ENCODE measurements at regions not wholly inside any gene's neighbourhood (a gene's known extent, or its start where the extent isn't known, plus 50 kb on each side); places are given as distances from the start of the nearest gene placed in this dataset.

DNA sequence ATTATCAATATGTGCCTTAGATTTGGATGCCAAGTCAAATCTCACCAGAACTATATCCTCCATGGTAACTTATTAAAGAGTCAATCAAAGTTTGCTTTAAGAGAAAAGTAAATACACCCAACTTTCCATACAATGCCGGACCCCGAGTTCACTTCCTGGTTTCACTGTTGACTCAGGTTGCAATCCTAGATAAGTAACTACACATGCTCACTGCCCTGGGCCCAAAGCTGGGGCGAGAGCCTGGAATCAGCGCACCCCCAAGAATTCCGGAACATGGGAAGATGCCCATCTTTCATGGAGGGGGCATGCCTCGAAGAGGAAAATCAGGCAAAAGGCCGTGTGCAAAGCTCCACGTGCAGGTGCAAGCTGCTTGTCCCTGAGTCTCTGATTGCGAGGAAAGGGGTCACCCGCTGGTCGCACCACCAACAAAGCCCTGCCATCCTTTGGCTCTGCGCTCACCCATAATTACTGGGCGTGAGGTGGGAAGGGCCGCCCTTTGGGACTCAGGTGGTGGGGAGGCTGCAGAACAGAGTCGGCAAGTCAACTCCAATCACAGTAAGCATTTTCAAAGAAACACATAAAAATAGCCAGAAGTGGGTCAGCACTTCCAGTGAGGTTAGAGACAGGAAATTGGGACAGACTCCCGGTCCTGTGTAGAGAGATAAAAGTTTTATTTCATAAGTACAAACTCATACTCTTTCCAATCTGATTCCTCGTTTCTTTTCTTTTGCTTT lies 167.7 kb downstream of the TOMM20 start:
- Histone ChIP-seq H3K27me3 (ENCODE audit: low read length) (no peaks in the 10 kb centered on the region), H3K79me2 (ENCODE audit: low read length) (no peaks in the 10 kb centered on the region), H3K4me1 (ENCODE audit: low read length) (peaks cover 44% of the 10 kb centered on the region), H2AFZ (ENCODE audit: low read length) (peak overlapping the region; percentile 94; the same call in 1 of the 2 replicates), H3K4me2 (ENCODE audit: low read depth, low read length, poor library complexity, severe bottlenecking) (peak overlapping the region; percentile 14), H3K9ac (ENCODE audit: low read length) (no peak overlapping the region; the same call in 1 of the 2 replicates), H3K9me2 (replicated peaks; ENCODE audit: insufficient read depth, low read length) (no peaks in the 10 kb centered on the region), H4K20me1 (ENCODE audit: insufficient read depth, low read depth, low read length) (no peaks in the 10 kb centered on the region), H3K36me3 (ENCODE audit: insufficient read depth, low read length) (no peaks in the 10 kb centered on the region), H3K4me3 (ENCODE audit: low read length) (no peak overlapping the region), H3K9me3 (ENCODE audit: low read length) (no peaks in the 10 kb centered on the region), H3K27ac (ENCODE audit: low read length) (no peak overlapping the region)
- DNase-seq, result no peak

DNA sequence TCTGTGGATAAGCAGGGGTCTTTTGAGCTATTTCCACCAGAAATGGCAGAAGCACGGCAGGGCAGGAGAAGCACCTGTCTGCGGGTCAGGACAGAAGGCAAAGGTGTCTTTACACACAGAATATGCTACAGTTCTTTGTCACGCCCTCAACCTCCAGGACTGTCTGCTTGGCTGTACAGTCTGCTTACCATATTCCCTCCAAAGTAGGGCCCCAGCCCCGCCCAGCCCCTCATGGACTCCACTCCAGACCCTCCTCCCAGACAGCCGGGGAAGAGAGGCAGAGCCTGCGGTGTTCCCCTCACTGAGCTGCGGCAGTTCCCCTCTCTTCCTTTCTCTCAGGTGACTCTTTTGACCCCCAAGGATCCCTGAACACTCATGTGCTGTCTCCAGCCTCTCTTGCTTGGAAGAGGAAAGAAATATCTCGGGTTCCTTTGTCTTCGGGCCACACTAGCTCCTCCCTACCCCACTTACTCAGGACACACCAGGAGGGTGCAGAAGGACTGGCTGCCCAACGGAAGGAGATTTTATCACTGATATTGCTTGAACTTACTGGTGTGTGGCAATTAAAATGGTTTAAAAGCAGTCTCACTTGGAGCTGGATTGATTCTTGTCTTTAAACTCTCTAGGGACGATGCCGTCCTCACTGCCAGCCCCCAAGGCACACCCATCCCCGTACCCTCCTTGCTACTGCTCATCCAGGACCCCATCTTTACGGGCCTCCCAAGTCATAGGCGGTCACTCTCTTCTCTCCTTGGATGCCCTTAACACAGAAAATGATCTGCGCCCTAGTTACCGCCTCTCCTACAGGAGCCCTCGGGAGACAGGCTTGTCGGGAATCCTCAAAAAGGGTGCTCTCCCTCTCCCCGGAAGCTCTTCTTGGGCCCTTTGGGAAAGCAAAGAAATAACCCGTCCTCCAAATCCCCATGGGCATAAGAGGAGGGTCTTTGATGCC lies 169.7 kb downstream of the TOMM20 start:
- no peaks in the 10 kb centered on the region for H4K20me1 ChIP-seq (ENCODE audit: insufficient read depth, low read depth, low read length)
- no peaks in the 10 kb centered on the region for H3K9me3 ChIP-seq (ENCODE audit: low read length)
- peaks cover 52% of the 10 kb centered on the region for H3K4me1 ChIP-seq (ENCODE audit: low read length)
- no peak overlapping the region for H3K4me3 ChIP-seq (ENCODE audit: low read length)
- no peak overlapping the region for H2AFZ ChIP-seq (ENCODE audit: low read length)
- H3K27me3 ChIP-seq (ENCODE audit: low read length), result no peaks in the 10 kb centered on the region
- H3K9me2 ChIP-seq (replicated peaks; ENCODE audit: insufficient read depth, low read length), result no peaks in the 10 kb centered on the region
- no peak for DNase-seq
- no peak overlapping the region for H3K4me2 ChIP-seq (ENCODE audit: low read depth, low read length, poor library complexity, severe bottlenecking)
- H3K36me3 ChIP-seq (ENCODE audit: insufficient read depth, low read length), result no peaks in the 10 kb centered on the region
- no peak overlapping the region for H3K27ac ChIP-seq (ENCODE audit: low read length)
- H3K9ac ChIP-seq (ENCODE audit: low read length), result no peak overlapping the region
- H3K79me2 ChIP-seq (ENCODE audit: low read length), result no peaks in the 10 kb centered on the region

DNA sequence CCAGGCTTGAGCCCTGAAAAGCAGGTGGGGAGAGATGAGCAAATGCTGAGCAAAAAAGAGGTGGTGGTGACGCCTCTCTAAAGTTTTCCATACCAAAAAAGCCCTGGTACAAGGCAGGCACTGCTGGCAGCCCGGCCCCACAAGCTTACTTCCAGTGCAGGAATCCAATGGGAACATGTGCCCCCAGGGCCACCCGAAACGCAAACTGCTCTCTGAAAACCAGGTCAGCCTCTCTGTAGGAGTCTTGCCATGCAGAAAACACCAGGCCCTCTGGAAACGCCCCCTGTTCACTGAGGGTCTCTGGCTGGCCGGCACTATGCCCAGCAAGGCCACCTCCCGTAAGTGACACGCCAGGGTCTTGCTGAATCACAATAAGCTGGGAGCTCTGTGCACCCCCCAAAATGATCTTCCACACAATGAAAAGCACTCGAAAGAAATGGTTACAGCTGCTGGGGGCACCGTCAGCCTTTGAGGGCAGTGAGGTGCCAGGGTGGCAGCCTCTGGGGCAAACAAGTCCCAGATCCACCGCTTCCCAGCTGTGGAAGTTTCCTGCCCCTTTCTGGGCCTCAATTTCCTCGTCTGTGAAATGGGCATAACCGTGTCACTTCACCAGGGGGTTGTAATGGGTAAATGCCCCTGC lies 170.5 kb downstream of the TOMM20 start:
- no peak for DNase-seq
- Histone ChIP-seq H4K20me1 (ENCODE audit: insufficient read depth, low read depth, low read length) (no peaks in the 10 kb centered on the region), H3K9me2 (replicated peaks; ENCODE audit: insufficient read depth, low read length) (no peaks in the 10 kb centered on the region), H3K27me3 (ENCODE audit: low read length) (no peaks in the 10 kb centered on the region), H3K4me1 (ENCODE audit: low read length) (peaks cover 45% of the 10 kb centered on the region), H2AFZ (ENCODE audit: low read length) (no peak overlapping the region), H3K4me2 (ENCODE audit: low read depth, low read length, poor library complexity, severe bottlenecking) (no peak overlapping the region), H3K27ac (ENCODE audit: low read length) (no peak overlapping the region), H3K9me3 (ENCODE audit: low read length) (no peaks in the 10 kb centered on the region), H3K36me3 (ENCODE audit: insufficient read depth, low read length) (no peaks in the 10 kb centered on the region), H3K9ac (ENCODE audit: low read length) (no peak overlapping the region), H3K4me3 (ENCODE audit: low read length) (no peak overlapping the region), H3K79me2 (ENCODE audit: low read length) (no peaks in the 10 kb centered on the region)

DNA sequence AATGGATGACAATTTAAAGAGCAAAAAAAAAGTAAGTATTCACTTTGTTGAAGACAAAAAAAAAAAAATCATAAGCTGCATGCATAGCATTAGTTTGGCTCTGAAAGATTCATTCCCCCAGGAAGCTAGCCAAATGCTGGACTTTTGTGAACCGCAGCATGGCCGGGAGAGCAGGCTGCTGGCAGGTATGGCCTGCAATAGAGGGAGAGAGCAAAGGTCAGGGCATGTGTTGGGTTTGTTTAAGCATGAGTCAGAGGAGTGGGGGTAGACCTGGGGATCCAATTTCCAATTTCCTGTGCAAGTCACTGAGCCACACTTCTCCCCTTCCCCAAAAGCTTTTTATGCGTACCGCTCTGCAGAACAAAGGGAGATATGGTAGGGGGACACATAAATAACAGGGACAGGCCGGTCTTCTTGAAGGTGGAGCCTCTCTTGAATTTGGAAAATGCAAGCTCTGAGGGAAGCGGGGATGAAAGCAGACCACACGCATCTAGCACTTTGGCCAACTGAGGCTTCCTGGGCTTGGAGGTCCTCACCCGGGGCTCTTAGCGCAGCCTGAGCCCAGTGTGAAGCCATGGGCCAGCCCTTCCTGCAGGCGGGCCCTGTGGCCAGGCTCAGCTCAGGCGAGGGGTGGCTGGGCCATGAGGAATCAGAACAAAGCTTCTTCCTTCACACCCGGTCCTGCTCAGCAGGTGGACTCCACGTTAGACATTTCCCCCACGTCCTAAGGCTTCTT lies 171.1 kb downstream of the TOMM20 start:
- DNase-seq, result no peak
- no peaks in the 10 kb centered on the region for H3K27me3 ChIP-seq (ENCODE audit: low read length)

DNA sequence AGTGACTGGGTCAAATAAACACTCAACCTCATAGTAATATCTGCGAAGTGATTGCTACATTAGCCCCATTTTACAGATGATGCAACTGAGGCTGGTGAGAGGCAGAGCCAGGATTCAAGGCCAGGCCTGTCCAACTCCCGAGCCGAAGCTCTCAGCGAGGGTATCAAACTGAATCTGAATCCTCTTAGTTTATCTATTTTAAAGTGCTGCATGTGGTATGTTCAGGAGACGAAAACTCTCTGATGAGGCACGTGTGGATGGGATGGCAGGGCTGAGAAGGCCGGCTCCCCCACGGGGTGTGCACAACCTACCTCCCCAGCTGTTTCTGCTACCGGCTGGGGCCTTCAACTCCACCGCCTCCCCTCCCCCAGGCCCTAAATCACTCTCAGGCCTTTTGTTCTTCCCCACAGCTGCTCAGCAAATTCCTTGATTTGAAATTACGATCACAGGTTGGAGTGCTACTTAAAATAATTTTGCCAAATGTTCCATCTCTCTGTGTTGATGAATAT lies 171.8 kb downstream of the TOMM20 start:
- no peak for DNase-seq
- Histone ChIP-seq H3K79me2 (ENCODE audit: low read length) (no peaks in the 10 kb centered on the region), H3K27ac (ENCODE audit: low read length) (no peak overlapping the region), H2AFZ (ENCODE audit: low read length) (no peak overlapping the region), H3K4me2 (ENCODE audit: low read depth, low read length, poor library complexity, severe bottlenecking) (no peak overlapping the region), H3K36me3 (ENCODE audit: insufficient read depth, low read length) (no peaks in the 10 kb centered on the region), H3K4me1 (ENCODE audit: low read length) (peaks cover 31% of the 10 kb centered on the region), H4K20me1 (ENCODE audit: insufficient read depth, low read depth, low read length) (no peaks in the 10 kb centered on the region), H3K9ac (ENCODE audit: low read length) (no peak overlapping the region), H3K9me3 (ENCODE audit: low read length) (no peaks in the 10 kb centered on the region), H3K4me3 (ENCODE audit: low read length) (no peak overlapping the region), H3K27me3 (ENCODE audit: low read length) (no peaks in the 10 kb centered on the region), H3K9me2 (replicated peaks; ENCODE audit: insufficient read depth, low read length) (no peaks in the 10 kb centered on the region)

More for the DNA sequence above, 171.1 kb downstream of the TOMM20 start:
- H2AFZ ChIP-seq (ENCODE audit: low read length), result no peak overlapping the region
- H3K4me2 ChIP-seq (ENCODE audit: low read depth, low read length, poor library complexity, severe bottlenecking), result no peak overlapping the region
- H3K9me3 ChIP-seq (ENCODE audit: low read length), result no peaks in the 10 kb centered on the region
- no peak overlapping the region for H3K4me3 ChIP-seq (ENCODE audit: low read length)
- no peak overlapping the region for H3K9ac ChIP-seq (ENCODE audit: low read length)
- no peaks in the 10 kb centered on the region for H3K79me2 ChIP-seq (ENCODE audit: low read length)
- no peak overlapping the region for H3K27ac ChIP-seq (ENCODE audit: low read length)
- H3K4me1 ChIP-seq (ENCODE audit: low read length), result peaks cover 38% of the 10 kb centered on the region
- H3K36me3 ChIP-seq (ENCODE audit: insufficient read depth, low read length), result no peaks in the 10 kb centered on the region
- no peaks in the 10 kb centered on the region for H3K9me2 ChIP-seq (replicated peaks; ENCODE audit: insufficient read depth, low read length)
- H4K20me1 ChIP-seq (ENCODE audit: insufficient read depth, low read depth, low read length), result no peaks in the 10 kb centered on the region

DNA sequence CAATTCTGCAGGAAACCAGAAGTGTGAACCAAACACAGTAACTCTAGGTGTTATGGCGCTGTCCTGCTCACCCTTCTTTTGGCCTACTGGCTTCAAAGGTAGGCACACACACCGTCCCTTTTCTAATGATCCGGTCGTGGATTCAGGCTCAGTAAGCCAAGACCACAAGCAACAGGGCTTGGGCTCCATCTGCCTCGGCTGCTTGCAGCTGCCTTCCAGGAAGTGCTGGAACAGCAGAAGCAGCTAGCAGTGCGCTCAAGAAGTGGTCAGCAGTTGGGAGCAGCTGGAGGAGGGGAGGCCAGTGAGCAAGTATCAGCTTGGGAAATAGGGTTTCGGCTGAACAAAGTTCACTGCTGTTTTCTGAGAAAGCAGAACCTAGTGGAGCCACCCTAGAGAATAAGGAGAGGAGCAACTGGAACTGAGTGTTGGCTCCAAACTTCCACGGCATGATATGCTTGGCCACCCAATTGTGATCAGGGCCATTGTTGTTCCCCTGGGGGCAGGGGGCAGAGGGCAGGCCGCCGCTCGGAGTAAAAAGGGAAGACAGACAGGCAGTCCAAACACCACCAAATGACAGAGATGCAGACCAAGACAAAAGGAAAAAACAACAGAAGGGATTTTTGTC lies 173.4 kb downstream of the TOMM20 start:
- Histone ChIP-seq H4K20me1 (ENCODE audit: insufficient read depth, low read depth, low read length) (no peaks in the 10 kb centered on the region), H3K4me3 (ENCODE audit: low read length) (0 out of 2 replicates have a peak overlapping the region, but pooled peaks have one; percentile 1), H3K79me2 (ENCODE audit: low read length) (no peaks in the 10 kb centered on the region), H3K9me3 (ENCODE audit: low read length) (no peaks in the 10 kb centered on the region), H3K4me2 (ENCODE audit: low read depth, low read length, poor library complexity, severe bottlenecking) (peak overlapping the region; percentile 51), H3K9ac (ENCODE audit: low read length) (peak overlapping the region; percentile 12; the same call in 1 of the 2 replicates), H3K27ac (ENCODE audit: low read length) (no peak overlapping the region), H3K27me3 (ENCODE audit: low read length) (no peaks in the 10 kb centered on the region), H3K9me2 (replicated peaks; ENCODE audit: insufficient read depth, low read length) (no peaks in the 10 kb centered on the region), H3K36me3 (ENCODE audit: insufficient read depth, low read length) (no peaks in the 10 kb centered on the region), H2AFZ (ENCODE audit: low read length) (peak overlapping the region; percentile 46; the same call in 1 of the 2 replicates), H3K4me1 (ENCODE audit: low read length) (peaks cover 17% of the 10 kb centered on the region)
- no peak for DNase-seq

DNA sequence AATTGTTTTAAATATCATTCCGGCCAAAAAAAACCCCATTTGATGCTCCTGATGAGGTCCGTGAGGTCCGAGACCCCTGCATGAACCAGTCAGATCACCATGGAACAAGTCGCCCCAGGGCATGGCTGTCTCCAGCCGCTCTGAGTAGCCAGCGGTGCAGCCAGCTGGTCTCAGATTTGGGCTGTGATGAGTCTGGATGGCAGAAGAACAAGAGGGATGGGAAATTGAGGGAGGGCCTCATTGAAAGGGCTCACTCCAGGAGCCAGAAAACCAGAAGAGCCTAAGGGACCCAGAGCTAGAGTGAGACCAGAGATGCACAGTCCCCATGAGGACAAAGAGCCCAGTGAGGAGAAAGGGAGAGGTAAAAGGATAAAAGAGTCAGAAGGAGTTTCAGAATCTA lies 174.0 kb downstream of the TOMM20 start:
- Histone ChIP-seq H2AFZ (ENCODE audit: low read length) (peak overlapping the region; percentile 46; the same call in 1 of the 2 replicates), H3K4me1 (ENCODE audit: low read length) (peaks cover 17% of the 10 kb centered on the region), H4K20me1 (ENCODE audit: insufficient read depth, low read depth, low read length) (no peaks in the 10 kb centered on the region), H3K4me3 (ENCODE audit: low read length) (no peak overlapping the region), H3K27ac (ENCODE audit: low read length) (no peak overlapping the region), H3K79me2 (ENCODE audit: low read length) (no peaks in the 10 kb centered on the region), H3K36me3 (ENCODE audit: insufficient read depth, low read length) (no peaks in the 10 kb centered on the region), H3K27me3 (ENCODE audit: low read length) (no peaks in the 10 kb centered on the region), H3K9me2 (replicated peaks; ENCODE audit: insufficient read depth, low read length) (no peaks in the 10 kb centered on the region), H3K9ac (ENCODE audit: low read length) (no peak overlapping the region), H3K9me3 (ENCODE audit: low read length) (no peaks in the 10 kb centered on the region), H3K4me2 (ENCODE audit: low read depth, low read length, poor library complexity, severe bottlenecking) (no peak overlapping the region)
- no peak for DNase-seq

Data from Karpas-422 (cell line).